ENCODE measurements at regions not wholly inside any gene's neighbourhood (a gene's known extent, or its start where the extent isn't known, plus 50 kb on each side); places are given as distances from the start of the nearest gene placed in this dataset.
"Not testable (repeated sequence)": the region's sequence is repeated elsewhere in the genome, so short reads cannot be mapped to it uniquely, and the experiment has no call there.

GRCh38 chrX:13179586-13179985, 135.2 kb upstream of the FAM9C start:
- no peak for DNase-seq

- no peak for DNase-seq
Measured at GRCh38 chrX:13179100-13179499, 134.7 kb upstream of the FAM9C start.

GRCh38 chrX:13177921-13178566, 133.6 kb upstream of the FAM9C start:
- no peak for DNase-seq

GRCh38 chrX:13175056-13175455, 130.6 kb upstream of the FAM9C start:
- no peak for DNase-seq

- DNase-seq = no peak
Measured at GRCh38 chrX:13170966-13171558, 126.6 kb upstream of the FAM9C start.

- DNase-seq = no peak
Measured at GRCh38 chrX:13169684-13170083, 125.3 kb upstream of the FAM9C start.

- no peak for DNase-seq
Measured at GRCh38 chrX:13168269-13168668, 123.8 kb upstream of the FAM9C start.

GRCh38 chrX:13167481-13168231, 123.2 kb upstream of the FAM9C start:
- peak; percentile 10 for DNase-seq

- DNase-seq = no peak
Measured at GRCh38 chrX:13165266-13166189, 121.1 kb upstream of the FAM9C start.

- DNase-seq = no peak
Measured at GRCh38 chrX:13164611-13165010, 120.2 kb upstream of the FAM9C start.

GRCh38 chrX:13162772-13163410, 118.5 kb upstream of the FAM9C start:
- DNase-seq = no peak

GRCh38 chrX:13159886-13160285, 115.5 kb upstream of the FAM9C start:
- no peak for DNase-seq

- no peak for DNase-seq
Measured at GRCh38 chrX:13158911-13159310, 114.5 kb upstream of the FAM9C start.

- DNase-seq = not testable (repeated sequence)
Measured at GRCh38 chrX:13155550-13155949, 111.1 kb upstream of the FAM9C start.

- DNase-seq = no peak
Measured at GRCh38 chrX:13153796-13154195, 109.4 kb upstream of the FAM9C start.

- no peak for DNase-seq
Measured at GRCh38 chrX:13152518-13153185, 108.2 kb upstream of the FAM9C start.

- DNase-seq = peak; percentile 84
Measured at GRCh38 chrX:13151828-13152517, 107.6 kb upstream of the FAM9C start.

- no peak for DNase-seq
Measured at GRCh38 chrX:13149702-13150350, 105.4 kb upstream of the FAM9C start.

GRCh38 chrX:13147733-13148132, 103.3 kb upstream of the FAM9C start:
- no peak for DNase-seq

GRCh38 chrX:13147147-13147546, 102.7 kb upstream of the FAM9C start:
- DNase-seq = no peak

Measured in CD4-positive, alpha-beta T cell treated with Interleukin-17A for 1 hour (primary cell).